ENCODE measurements at regions not wholly inside any gene's neighbourhood (a gene's known extent, or its start where the extent isn't known, plus 50 kb on each side); places are given as distances from the start of the nearest gene placed in this dataset.

DNA sequence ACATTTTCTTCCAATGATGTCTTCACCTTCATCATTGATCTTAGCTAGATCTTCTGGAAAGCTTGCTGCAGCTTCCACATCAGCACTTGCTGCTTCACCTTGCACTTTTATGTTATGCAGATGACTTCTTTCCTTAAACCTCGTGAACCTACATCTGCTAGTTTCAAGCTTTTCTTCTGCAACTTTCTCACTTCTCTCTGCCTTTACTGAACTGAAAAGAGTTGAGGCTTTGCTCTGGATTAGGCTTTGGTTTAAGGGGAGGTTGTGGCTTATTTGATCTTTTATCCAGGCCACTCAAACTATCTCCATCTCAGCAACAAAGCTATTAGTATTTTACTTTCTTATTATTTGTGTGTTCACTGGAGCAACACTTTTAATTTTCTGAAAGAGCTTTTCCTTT lies 125.5 kb upstream of the POM121L12 start:
- no peak overlapping the region for H3K4me3 ChIP-seq (ENCODE audit: low read depth, low read length)
- no peak for DNase-seq (ENCODE audit: low read depth)
- TF ChIP-seq CTCF (IDR thresholded peaks at IDR 0.05; ENCODE audit: insufficient read depth, low read depth, low read length, missing control alignments), result no peak

DNA sequence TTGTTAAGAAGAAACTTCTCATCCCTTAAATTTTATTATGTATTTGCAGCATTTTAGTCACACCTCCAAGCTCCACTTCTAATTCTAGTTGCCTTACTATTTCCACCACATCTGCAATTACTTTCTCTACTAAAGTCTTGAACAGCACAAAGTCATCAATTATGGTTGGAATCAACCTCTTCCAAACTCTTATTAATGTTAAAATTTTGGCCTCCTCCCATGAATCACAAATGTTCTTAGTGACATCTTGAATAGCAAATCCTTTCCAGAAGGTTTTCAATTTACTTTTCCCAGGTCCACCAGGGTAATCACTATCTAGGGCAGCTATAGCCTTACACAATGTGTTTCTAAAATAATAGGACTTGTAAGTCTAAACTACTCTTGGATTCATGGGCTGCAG lies 126.3 kb upstream of the POM121L12 start:
- TF ChIP-seq CTCF (IDR thresholded peaks at IDR 0.05; ENCODE audit: insufficient read depth, low read depth, low read length, missing control alignments), result no peak
- no peak overlapping the region for H3K4me3 ChIP-seq (ENCODE audit: low read depth, low read length)
- DNase-seq (ENCODE audit: low read depth), result no peak

DNA sequence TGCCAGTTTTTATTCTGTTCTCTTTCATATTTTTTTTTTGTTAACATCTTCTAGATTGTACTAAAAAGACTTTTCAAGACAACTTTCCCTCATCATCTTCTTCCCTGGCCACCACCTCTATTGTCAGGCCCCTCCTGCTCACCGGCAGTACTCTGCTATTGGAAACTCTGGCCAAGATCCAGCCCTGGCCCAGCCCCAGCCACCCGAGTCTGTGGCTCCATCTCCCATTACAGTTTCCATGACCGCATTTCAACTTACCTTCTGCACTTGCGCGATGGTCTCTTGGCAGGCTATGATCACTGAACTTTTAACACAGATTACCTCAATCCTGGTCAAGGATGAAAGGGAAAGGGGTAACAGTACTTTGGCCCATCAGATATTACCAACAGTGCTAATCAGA lies 137.7 kb upstream of the POM121L12 start:
- no peak overlapping the region for H3K4me3 ChIP-seq (ENCODE audit: low read depth, low read length)

GRCh38 chr7:52897288-52897687 lies 138.1 kb upstream of the POM121L12 start:
- no peak for TF ChIP-seq CTCF (IDR thresholded peaks at IDR 0.05; ENCODE audit: insufficient read depth, low read depth, low read length, missing control alignments)
- no peak for DNase-seq (ENCODE audit: low read depth)
- H3K4me3 ChIP-seq (ENCODE audit: low read depth, low read length), result no peak overlapping the region

More for the DNA sequence above, 137.7 kb upstream of the POM121L12 start:
- TF ChIP-seq CTCF (IDR thresholded peaks at IDR 0.05; ENCODE audit: insufficient read depth, low read depth, low read length, missing control alignments), result no peak
- DNase-seq (ENCODE audit: low read depth), result no peak

DNA sequence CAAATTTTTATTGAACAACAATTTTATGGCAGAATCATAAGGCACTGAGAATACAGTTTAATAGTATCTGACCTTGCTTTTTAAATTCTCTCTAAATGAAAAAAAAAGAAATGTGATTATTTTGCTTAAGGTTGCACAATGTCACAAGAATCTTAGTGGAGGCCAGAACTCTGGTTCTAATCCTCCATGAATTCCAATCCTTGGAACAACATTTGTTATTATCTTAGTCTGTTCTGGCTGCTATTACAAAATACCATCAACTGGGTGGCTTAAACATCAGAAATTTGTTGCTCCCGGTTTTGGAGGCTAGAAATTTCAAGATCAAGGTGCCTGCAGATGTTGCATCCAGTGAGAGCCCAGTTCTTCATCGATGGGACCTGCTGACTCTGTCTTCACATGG lies 158.2 kb upstream of the POM121L12 start:
- H3K4me3 ChIP-seq (ENCODE audit: low read depth, low read length), result no peak overlapping the region
- no peak for TF ChIP-seq CTCF (IDR thresholded peaks at IDR 0.05; ENCODE audit: insufficient read depth, low read depth, low read length, missing control alignments)
- DNase-seq (ENCODE audit: low read depth), result no peak

DNA sequence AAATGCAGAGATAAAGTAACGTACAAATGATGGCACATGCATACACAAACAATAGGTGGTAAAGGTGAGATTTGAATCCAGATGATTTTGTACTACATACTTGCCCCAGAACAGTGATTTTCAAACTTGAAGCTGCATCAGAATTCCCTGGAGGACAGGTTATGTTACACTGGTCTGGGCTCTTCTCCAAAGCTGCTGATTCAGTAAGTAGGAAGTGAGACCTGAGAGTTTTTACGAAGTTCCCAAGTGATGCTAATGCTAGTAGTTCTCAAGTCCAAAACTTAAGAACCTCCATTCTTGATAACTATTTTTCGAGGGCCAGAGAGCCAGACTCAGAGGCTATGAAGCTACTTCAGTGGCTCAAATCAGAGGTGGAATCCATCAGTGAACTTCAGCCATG lies 159.0 kb upstream of the POM121L12 start:
- DNase-seq (ENCODE audit: low read depth), result no peak
- TF ChIP-seq CTCF (IDR thresholded peaks at IDR 0.05; ENCODE audit: insufficient read depth, low read depth, low read length, missing control alignments), result no peak
- H3K4me3 ChIP-seq (ENCODE audit: low read depth, low read length), result no peak overlapping the region

DNA sequence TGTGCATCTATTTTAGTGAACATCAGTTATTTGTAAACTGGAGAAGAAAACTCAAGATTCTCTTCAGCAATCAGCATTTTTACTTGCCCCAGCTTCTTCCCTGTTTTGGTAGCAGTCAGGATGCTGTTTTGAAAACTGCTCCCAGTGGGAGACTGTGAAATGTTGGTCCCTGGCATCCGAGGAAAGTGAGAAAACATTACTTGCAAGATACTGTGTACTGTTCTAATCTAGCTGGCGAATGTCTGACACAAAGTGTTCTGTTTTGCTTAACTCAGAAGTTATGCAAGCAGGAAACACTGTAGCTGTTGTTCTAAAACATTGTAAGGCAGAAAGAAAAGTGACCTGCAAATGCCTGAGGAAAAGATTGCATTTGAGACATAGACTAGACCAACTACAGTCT lies 171.8 kb upstream of the POM121L12 start:
- no peak for TF ChIP-seq CTCF (IDR thresholded peaks at IDR 0.05; ENCODE audit: insufficient read depth, low read depth, low read length, missing control alignments)
- no peak overlapping the region for H3K4me3 ChIP-seq (ENCODE audit: low read depth, low read length)
- no peak for DNase-seq (ENCODE audit: low read depth)

Data from GM12865 (cell line).